Inflammatory macrophage treated with lipopolysaccharide for 4 hours (primary cell): ENCODE measurements at regions not wholly inside any gene's neighbourhood (a gene's known extent, or its start where the extent isn't known, plus 50 kb on each side); places are given as distances from the start of the nearest gene placed in this dataset.
A peak's percentile ranks its signal among the peaks of the same experiment; 100 is the strongest.

Experiments
- DNase-seq: peaks from one replicate; pipeline ENCODE4 v3.0.0-alpha.2; 2020

DNA sequence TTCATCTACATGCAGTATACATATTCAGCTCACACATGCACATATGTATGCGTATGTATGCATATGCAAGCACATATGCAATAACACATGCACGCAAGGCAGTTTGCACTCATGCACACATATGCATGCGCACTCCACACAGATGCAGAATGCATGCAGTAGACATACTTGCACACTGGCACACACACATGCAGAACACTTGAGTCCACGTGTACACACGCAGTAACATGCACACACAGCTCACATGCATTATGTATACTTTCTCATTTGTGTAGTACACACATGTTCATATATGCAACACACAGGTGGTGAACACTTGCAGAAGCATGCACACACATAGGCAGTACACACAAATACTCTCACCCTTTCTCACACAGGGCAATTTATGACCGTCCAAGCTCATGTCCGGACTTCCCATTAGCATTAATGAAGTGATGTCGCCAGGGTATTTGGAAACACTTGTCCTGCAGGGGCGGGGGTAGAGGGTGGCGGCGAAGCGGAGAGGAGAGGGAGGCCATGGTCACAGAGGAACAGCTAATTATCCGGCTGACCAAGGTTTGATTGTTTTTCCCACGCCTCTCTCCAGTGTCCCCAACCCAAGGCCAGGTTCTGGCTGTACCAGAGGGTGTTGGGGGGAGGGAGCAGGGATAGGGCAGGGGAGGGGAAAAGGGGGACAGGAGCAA lies 91.3 kb downstream of the VEGFA start:
- DNase-seq: no peak

DNA sequence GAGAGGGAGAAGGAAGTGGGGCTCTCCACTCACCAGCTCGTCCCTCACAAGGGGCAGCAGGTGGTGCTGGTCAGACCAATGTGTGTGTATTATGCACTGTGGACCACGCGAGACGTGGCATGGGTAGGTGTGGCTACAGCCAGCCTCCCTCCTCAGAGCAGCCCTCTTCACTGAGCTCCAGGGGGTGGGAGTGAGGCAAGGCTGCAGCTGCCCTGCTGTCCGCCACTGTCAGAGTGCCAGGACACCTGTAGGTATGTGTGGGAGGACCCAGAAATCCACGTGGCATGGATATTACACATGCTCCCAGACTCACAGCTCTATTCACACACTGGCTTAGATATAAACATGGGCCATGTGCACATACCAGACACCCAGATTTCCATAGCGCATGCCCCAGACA lies 90.3 kb downstream of the VEGFA start:
- DNase-seq: no peak

DNA sequence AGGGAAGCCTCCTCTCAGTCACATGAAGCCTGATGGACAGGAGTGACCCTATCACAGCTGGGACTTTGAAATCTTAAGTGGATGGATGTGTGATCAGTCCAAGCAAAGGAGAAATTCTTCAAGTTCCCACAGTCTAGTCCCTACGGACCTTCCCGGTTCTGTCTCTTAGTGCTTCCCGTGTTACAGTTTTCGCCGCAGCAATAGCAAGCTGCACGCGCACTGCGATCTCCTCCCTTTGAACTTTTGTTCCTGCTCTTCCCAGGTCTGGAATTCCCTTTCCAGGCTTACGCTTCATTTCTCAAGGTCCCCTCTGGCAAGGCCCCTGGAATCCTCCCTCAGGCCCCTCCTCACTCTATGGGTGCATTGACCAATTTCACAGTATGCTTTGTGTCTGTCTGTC lies 89.2 kb downstream of the VEGFA start:
- no peak for DNase-seq

DNA sequence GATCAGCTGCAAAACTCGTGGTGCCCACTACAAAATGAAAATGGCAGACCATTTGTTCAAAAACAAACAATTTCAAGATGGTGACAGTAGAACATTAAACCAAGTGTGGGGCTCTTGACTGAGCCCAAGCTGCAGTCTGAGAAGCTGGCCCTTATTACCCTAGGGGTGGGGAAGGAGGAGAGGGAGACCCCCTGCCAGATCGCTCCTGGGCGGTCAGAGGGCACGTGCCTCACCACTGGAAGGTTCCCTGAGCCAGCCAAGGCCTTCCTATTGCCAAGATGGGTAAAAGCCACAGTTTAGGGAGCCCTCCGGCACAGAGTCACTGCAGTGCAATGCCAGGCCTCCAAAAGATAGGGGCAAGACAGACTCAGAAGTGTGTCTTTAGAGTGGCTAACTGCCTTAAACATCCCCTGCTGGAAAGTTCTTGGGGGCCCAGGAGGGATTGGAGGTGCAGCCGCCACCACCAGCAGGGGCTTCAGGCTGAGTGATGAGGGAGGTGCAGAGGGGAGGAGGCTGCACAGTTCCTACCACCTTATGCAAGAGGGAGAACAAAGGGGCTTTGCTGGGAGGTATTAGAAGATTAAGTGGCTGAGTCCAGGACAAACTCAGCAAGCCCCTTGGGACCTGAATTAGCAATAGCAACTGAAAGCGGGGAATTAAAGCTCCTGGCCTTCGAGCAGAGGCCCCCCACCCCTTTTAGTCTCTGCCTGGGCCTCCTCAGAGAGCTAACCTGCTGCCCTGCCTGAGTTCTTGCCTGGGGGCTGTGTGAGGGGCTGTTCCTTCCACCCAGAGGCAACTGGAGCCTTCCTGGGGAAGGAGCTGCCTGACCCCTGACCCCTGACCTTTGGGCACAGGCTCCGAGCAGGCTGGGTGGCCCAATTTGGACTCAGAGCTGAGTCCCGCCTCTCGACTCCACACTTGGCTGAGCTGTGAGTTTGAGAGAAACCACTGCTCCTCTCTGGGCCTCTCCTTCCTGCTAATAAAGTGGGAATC lies 88.4 kb downstream of the VEGFA start:
- no peak for DNase-seq

- DNase-seq: peak; percentile 26
Measured at GRCh38 chr6:43856005-43856765, 86.2 kb downstream of the VEGFA start.

DNA sequence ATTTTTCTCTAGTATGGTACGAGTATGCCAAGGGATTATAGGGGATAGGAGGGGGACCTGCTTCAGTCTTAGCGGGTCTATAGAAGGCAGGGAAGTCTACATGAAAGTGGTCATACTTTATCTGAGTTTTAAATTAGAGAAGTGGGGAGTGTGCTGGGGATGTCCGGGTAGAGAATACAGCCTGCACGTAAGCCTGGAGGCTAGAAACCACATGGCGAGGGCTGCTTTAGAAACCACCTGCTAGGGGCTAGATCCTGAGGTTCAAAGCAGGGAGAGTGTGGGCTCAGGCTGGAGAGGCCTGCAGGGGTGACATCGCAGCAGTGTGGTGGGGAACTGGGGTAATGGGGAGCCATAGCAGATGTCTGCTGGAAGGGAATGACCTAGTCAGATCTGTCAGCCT lies 85.2 kb downstream of the VEGFA start:
- no peak for DNase-seq

DNA sequence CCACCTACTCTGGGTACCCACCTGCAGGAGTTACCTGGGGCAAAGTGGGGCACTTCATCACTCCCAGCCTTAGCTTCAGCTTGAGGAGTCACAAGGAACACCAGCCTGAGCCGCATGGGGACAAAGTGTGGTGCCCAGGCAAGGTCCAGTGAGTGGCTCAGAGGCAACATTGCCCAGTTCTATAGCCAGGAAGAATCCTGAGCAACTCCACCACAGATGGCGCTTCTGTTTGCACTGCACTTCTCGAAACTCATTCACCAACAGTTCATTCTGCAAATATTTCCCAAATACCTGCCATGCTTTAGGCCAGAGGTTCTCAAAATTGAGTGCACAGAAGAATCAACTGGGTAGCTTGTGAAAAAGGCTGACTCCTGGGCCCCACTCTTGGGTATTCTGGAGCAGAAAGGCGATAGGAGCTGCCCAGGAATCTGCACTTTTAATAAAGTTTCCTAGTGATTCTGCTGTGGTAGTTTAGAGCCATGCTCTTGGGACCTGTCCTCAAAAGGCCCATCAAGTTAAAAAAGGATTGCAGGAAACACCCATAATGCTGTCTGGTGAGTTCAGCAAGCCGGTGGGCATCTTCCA lies 83.1 kb downstream of the VEGFA start:
- no peak for DNase-seq

DNA sequence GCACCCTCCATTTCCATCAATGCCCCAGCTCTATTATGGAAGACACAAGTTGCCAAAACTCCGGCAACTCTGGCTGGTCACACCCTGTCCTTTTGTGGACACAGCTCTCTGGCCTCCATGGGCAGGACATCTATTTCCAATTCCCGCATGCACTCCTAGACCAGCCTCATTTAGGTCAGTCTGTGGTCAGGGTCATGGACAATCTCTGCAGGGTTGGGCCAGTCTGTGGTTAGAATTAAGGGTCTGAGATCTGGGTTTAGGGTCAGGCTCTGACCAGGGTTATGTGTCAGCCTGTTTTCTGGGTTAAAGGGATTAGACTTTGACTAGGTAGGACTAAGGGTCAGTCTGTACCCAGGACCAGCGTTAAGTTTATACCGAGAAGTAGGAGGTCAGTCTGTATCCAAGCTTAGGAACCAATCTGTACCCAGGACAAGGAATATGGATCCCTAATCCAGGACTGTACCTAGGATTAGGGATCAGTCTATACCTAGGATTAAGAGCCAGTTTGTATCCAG lies 82.4 kb downstream of the VEGFA start:
- DNase-seq: no peak

DNA sequence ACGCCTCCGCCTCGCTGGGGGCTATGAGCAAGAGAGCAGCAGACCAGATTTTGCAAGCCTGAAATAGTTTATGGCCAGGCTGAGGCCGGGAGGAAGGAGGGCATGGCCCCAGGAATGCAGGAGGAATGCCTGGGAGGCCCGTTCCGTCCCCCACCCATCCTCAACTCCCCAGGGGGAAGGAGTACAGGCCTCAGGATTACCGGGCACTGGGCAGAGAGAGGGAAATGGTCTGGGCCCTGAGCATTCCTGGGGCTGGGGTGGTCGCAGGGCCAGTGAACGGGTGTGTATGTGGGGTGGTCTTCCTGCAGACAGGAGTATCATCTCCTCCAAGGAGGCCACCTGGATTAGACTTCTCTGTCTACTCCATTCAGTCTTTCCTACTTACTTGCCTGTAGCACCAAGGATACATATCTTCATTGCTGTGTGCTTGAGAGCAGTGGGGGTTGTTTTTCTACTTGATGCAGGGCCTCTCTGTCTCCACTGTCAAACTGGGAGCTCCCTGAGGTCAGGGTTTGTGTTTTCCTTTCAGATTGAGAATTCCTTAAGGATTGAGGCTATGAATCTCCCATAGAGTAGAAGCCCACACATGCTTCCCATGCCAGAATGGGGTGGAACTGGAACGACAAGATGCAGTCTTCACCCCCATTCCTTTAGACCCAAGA lies 81.3 kb downstream of the VEGFA start:
- DNase-seq: no peak

DNA sequence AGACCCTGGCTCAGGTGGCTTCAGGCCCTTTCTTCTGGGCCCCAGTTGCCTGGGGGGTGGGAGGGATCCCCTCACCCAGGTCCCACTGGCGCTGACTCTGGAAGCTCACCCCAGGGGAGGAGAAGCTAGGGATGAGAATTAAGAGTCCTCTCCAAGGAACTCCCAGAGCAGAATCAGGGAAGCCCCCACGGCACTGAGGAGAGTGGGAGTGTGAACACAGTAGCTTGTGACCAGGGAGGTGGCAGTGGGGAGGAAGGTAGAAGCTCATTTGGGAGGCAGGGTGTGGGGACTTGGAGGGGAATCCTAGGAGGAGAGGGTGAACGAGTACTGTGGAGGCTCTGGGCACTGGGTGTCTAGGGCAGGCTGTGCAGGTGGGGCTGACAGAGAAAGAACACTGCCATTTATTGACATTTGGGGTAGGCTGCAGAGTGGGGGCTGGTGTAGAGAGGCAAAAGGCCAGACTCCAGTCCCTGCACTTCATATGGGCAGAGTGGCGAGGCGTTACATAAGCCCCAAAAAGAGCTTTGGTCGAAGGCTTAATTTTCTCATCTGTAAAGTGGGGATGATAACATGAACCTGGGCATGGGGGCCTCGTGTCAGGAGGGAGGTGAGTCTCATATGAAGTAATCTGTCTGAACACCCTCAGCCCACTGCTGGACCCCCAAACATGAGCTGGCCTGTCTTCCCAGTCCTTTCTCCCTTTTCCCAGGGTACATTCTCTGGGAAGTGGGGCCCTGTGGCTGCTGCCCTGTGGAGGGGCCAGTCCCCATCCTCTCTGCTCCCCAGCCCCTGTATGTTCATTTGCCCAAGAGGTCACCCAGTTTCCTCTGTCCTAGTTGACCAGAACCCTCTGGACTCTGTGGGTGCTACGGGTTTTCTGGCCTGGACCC lies 80.5 kb downstream of the VEGFA start:
- DNase-seq: no peak

DNA sequence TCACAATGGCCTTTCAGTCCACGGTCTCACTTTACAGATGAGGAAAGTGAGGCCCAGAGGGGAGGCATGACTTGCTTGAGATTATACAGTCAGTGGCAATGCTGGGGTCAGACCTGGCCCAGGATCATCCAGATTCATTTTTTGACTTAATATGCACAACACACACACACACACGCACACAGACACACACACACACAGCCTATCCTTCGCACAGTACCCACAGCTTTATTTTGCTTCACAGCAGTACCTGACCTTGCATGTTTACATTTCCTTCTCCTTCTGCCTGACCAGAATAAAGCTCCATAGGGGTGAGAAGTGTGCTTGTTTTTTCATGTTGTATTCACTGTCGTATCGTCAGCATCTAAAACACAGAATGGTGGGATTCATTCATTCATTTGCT lies 79.8 kb downstream of the VEGFA start:
- DNase-seq: no peak

DNA sequence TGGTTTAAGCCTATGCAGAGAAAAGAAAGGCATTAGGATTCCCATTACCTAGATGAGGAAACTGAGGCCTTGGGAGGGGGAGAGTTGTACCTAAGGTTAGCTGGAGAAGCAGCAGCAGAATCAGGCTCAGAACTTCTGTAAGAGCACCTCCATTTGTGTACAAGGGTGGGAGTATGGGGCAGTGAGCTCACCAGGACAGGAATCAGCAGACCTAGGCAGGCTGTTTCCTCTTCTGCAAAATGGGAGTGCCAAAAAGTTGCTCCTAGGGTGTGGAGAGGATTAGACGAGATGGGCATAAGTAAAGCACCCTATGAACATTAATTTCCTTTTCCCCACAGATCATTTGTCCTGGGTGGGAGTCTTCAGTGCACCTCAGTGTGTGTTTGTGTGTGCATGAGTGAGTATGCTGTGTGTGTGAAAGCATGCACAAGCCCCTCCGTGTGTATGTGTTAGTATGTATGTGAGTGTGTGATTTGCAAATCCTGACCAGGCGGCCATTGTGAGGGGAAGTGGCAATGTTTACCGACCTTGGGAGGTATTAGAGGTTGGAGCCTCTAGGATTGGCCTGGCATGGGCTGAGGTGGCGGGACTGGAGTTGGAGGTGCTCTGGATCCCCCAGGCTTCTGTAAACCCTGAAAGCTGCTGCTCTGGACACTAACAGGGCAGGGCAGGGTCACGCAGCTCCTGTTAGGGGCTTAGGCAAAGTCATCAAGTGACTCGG lies 78.8 kb downstream of the VEGFA start:
- peak; percentile 32 for DNase-seq

GRCh38 chr6:43847741-43848630 lies 78.0 kb downstream of the VEGFA start:
- DNase-seq: no peak

GRCh38 chr6:43846556-43846955 lies 76.5 kb downstream of the VEGFA start:
- DNase-seq: no peak

GRCh38 chr6:43845646-43846045 lies 75.6 kb downstream of the VEGFA start:
- no peak for DNase-seq

DNA sequence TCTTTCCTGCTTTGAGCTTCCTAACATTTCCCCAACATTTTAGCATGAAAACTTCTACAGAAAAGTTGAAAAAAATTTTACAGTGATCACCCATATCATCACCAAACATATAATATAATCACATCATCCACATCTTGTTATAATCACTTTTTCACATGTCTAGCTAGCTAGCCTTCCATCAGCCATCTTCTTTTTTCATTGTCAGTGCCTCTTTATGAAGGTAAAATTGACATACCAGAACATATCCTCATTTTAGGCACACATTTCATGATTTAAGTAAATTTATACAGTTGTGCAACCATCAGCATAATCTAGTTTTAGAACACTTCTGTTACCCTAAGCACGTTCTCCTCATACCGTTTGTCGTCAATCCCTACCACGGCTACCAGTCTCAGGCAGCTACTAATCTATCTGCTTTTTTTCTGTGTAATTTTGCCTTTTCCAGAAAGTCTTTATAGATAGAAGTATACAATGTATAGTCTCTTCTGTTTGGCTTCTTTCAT lies 73.7 kb downstream of the VEGFA start:
- DNase-seq: no peak

DNA sequence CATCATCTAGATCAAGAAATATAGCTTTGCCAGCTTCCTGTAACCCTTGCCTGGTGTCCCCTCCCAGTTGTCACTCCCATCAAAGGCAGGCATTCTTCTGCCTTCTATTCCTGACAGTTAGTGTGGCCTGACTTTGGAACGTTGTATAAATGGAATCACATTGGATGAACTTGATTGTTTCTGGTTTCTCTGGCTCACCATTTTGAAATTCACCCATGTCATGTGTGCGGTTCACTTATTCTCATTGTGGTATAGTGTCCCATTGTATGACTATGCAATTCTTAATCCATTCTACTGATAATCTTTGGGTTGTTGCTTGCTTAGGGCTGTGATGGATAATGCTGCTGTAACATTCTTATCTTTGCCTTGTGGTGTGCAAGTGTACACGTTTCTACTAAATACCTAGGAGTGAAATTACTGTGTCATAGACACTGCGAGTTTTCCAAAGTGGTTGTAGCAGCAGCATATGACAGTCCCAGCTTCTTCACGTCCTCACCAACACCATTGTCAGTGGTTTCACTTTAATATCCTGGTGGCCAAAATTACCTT lies 73.2 kb downstream of the VEGFA start:
- no peak for DNase-seq

DNA sequence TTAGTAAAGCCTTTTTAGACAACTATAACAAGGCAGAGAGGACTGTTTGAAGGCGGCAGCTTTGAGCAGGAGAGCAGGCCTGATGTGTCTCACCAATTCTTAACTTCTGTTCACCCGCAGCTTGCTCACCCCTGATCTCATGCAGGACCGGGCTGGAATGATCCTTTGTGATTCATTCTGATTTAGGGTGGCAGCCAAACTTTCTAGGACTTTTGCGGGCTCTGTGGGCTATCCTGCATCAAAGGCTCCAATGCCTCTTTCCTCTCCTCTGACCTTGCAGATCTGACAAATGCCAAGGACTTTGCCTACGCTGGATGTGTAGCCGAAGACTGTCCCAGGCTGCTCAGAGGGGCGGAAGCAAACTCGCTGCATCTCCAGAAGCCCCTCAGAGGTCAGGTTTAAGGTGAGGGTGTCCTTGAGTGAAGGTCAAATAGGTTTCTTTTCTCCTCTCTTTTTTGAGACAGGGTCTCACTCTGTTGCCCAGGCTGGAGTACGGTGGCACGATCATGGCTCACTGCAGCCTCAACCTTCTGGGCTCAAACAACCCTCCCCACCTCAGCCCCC lies 72.3 kb downstream of the VEGFA start:
- no peak for DNase-seq
